ENCODE measurements at regions not wholly inside any gene's neighbourhood (a gene's known extent, or its start where the extent isn't known, plus 50 kb on each side); places are given as distances from the start of the nearest gene placed in this dataset.

GRCh38 chr2:64768491-64769005, 114.8 kb upstream of the SERTAD2 start:
- H3K36me3 Mint-ChIP-seq (ENCODE audit: insufficient read depth in 1 of 3, low read depth in 3 of 3): no peaks in the 10 kb centered on the region
- H3K9me3 ChIP-seq (ENCODE audit: control insufficient read depth, low read depth, low read length): no peaks in the 10 kb centered on the region
- H2AFZ ChIP-seq (ENCODE audit: low read length): no peak overlapping the region
- H3K14ac ChIP-seq (ENCODE audit: insufficient read depth, low read length): no peak overlapping the region; the same call in 1 of the 2 replicates
- no peaks in the 10 kb centered on the region for H3K79me2 ChIP-seq (ENCODE audit: insufficient read depth, low read length)
- H3K23ac ChIP-seq (ENCODE audit: insufficient read length, low read depth, low read length): no peak overlapping the region
- H3K27me3 Mint-ChIP-seq (ENCODE audit: low read depth): peaks cover 76% of the 10 kb centered on the region
- no peak overlapping the region for H3K4ac ChIP-seq (ENCODE audit: low read depth, low read length)
- H3K27ac Mint-ChIP-seq: no peak overlapping the region
- peak overlapping the region; percentile 63 to 92 for H3K4me3 Mint-ChIP-seq
- H2BK20ac ChIP-seq (ENCODE audit: low read depth, low read length, poor library complexity, severe bottlenecking): no peak overlapping the region
- DNase-seq: no peak
- no peak overlapping the region for H2BK120ac ChIP-seq (ENCODE audit: low read depth, low read length, poor library complexity, severe bottlenecking)
- H3K18ac ChIP-seq (ENCODE audit: insufficient read length, low read depth, low read length): no peak overlapping the region
- H3K27me3 ChIP-seq (ENCODE audit: insufficient read depth, low read length): peaks cover 8% of the 10 kb centered on the region
- peak overlapping the region; percentile 63 for H3K4me2 ChIP-seq (ENCODE audit: insufficient read depth, insufficient read length, low read length)
- H2AK5ac ChIP-seq (ENCODE audit: insufficient read length, low read length): no peak overlapping the region
- H3K4me1 Mint-ChIP-seq: peaks cover 11 to 26% of the 10 kb centered on the region in 2 experiments
- no peak overlapping the region for H2BK5ac ChIP-seq (ENCODE audit: insufficient read length, low read length)
- H3K23me2 ChIP-seq (ENCODE audit: insufficient read length, low read depth, low read length, poor library complexity, severe bottlenecking): peaks cover 5% of the 10 kb centered on the region
- H3K9me3 Mint-ChIP-seq: peaks cover 0 to 3% of the 10 kb centered on the region in 2 experiments; a peak in 1 of 5 replicates
- H2BK12ac ChIP-seq (ENCODE audit: insufficient read length, low read depth, low read length): no peak overlapping the region
- no peak overlapping the region for H4K5ac ChIP-seq (ENCODE audit: insufficient read length, low read depth, low read length)
- no CpG with 5 or more reads among the region's 4 CpGs for WGBS (ENCODE audit: extremely low coverage, insufficient read length, low lambda C conversion rate)
- no peaks in the 10 kb centered on the region for H3K79me1 ChIP-seq (ENCODE audit: insufficient read depth, low read depth, low read length, poor library complexity, severe bottlenecking)
- H4K8ac ChIP-seq (replicated peaks; ENCODE audit: insufficient read length, low read depth, low read length): no peak overlapping the region
- H3K56ac ChIP-seq (ENCODE audit: insufficient read length, low read depth, low read length): no peak overlapping the region
- no peaks in the 10 kb centered on the region for H4K20me1 ChIP-seq (ENCODE audit: control insufficient read depth, insufficient read depth, insufficient read length)
- TF ChIP-seq CTCF (conservative IDR thresholded peaks at IDR 0.05): no peak
- no peak overlapping the region for H3K9ac ChIP-seq (ENCODE audit: extremely low read depth, insufficient read length, low read length)
- H3T11ph ChIP-seq (ENCODE audit: low read length): no peak overlapping the region
- no peak overlapping the region for H4K91ac ChIP-seq (ENCODE audit: insufficient read length, low read depth, low read length)
- H2BK15ac ChIP-seq (ENCODE audit: low read depth, low read length): no peak overlapping the region
- no peak overlapping the region for H3K27ac ChIP-seq (ENCODE audit: insufficient read length, low read depth, low read length)
- no peaks in the 10 kb centered on the region for H3K4me1 ChIP-seq (ENCODE audit: insufficient read depth, low read length)

Measured in H9 (cell line).